ENCODE measurements at regions not wholly inside any gene's neighbourhood (a gene's known extent, or its start where the extent isn't known, plus 50 kb on each side); places are given as distances from the start of the nearest gene placed in this dataset.

DNA sequence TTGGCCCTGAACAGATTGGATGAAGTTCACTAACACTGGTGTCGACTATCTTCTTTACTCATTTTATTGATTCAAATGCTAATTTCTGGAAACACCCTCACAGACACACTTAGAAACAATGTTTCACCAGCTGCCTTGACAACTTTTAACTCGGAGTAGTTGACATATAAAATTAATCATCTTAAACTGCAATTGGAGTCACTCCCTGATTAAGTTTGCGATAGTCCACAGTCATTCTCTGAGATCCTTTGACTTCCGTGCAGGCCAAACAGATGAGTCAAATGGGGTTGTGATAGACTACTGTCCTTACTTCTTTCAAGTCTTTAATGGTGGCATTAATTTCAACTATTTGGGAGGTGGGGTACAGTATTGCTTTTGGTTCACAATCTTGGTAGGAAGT lies 114.4 kb upstream of the PCSK1 start (continued):
- TF ChIP-seq, protein P1, sequence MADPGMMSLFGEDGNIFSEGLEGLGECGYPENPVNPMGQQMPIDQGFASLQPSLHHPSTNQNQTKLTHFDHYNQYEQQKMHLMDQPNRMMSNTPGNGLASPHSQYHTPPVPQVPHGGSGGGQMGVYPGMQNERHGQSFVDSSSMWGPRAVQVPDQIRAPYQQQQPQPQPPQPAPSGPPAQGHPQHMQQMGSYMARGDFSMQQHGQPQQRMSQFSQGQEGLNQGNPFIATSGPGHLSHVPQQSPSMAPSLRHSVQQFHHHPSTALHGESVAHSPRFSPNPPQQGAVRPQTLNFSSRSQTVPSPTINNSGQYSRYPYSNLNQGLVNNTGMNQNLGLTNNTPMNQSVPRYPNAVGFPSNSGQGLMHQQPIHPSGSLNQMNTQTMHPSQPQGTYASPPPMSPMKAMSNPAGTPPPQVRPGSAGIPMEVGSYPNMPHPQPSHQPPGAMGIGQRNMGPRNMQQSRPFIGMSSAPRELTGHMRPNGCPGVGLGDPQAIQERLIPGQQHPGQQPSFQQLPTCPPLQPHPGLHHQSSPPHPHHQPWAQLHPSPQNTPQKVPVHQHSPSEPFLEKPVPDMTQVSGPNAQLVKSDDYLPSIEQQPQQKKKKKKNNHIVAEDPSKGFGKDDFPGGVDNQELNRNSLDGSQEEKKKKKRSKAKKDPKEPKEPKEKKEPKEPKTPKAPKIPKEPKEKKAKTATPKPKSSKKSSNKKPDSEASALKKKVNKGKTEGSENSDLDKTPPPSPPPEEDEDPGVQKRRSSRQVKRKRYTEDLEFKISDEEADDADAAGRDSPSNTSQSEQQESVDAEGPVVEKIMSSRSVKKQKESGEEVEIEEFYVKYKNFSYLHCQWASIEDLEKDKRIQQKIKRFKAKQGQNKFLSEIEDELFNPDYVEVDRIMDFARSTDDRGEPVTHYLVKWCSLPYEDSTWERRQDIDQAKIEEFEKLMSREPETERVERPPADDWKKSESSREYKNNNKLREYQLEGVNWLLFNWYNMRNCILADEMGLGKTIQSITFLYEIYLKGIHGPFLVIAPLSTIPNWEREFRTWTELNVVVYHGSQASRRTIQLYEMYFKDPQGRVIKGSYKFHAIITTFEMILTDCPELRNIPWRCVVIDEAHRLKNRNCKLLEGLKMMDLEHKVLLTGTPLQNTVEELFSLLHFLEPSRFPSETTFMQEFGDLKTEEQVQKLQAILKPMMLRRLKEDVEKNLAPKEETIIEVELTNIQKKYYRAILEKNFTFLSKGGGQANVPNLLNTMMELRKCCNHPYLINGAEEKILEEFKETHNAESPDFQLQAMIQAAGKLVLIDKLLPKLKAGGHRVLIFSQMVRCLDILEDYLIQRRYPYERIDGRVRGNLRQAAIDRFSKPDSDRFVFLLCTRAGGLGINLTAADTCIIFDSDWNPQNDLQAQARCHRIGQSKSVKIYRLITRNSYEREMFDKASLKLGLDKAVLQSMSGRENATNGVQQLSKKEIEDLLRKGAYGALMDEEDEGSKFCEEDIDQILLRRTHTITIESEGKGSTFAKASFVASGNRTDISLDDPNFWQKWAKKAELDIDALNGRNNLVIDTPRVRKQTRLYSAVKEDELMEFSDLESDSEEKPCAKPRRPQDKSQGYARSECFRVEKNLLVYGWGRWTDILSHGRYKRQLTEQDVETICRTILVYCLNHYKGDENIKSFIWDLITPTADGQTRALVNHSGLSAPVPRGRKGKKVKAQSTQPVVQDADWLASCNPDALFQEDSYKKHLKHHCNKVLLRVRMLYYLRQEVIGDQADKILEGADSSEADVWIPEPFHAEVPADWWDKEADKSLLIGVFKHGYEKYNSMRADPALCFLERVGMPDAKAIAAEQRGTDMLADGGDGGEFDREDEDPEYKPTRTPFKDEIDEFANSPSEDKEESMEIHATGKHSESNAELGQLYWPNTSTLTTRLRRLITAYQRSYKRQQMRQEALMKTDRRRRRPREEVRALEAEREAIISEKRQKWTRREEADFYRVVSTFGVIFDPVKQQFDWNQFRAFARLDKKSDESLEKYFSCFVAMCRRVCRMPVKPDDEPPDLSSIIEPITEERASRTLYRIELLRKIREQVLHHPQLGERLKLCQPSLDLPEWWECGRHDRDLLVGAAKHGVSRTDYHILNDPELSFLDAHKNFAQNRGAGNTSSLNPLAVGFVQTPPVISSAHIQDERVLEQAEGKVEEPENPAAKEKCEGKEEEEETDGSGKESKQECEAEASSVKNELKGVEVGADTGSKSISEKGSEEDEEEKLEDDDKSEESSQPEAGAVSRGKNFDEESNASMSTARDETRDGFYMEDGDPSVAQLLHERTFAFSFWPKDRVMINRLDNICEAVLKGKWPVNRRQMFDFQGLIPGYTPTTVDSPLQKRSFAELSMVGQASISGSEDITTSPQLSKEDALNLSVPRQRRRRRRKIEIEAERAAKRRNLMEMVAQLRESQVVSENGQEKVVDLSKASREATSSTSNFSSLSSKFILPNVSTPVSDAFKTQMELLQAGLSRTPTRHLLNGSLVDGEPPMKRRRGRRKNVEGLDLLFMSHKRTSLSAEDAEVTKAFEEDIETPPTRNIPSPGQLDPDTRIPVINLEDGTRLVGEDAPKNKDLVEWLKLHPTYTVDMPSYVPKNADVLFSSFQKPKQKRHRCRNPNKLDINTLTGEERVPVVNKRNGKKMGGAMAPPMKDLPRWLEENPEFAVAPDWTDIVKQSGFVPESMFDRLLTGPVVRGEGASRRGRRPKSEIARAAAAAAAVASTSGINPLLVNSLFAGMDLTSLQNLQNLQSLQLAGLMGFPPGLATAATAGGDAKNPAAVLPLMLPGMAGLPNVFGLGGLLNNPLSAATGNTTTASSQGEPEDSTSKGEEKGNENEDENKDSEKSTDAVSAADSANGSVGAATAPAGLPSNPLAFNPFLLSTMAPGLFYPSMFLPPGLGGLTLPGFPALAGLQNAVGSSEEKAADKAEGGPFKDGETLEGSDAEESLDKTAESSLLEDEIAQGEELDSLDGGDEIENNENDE (IDR thresholded peaks at IDR 0.05; ENCODE audit: insufficient replicate concordance, low read length), result no peak
- TF ChIP-seq RFX5 (IDR thresholded peaks at IDR 0.05; ENCODE audit: borderline replicate concordance, low read depth, low read length) (no peak), SRF (IDR thresholded peaks at IDR 0.05; ENCODE audit: low read depth, low read length) (no peak), POLR2AphosphoS5 (IDR thresholded peaks at IDR 0.05; ENCODE audit: low read depth, low read length) (no peak), SIN3A (conservative IDR thresholded peaks at IDR 0.05 in 1 of 2, IDR thresholded peaks at IDR 0.05 in 1 of 2; ENCODE audit: low read depth in 1 of 2, low read length in 2 of 2) (no peak), SAP30 (IDR thresholded peaks at IDR 0.05; ENCODE audit: insufficient read depth, insufficient replicate concordance, low read length) (no peak)
- TF ChIP-seq, protein P2, sequence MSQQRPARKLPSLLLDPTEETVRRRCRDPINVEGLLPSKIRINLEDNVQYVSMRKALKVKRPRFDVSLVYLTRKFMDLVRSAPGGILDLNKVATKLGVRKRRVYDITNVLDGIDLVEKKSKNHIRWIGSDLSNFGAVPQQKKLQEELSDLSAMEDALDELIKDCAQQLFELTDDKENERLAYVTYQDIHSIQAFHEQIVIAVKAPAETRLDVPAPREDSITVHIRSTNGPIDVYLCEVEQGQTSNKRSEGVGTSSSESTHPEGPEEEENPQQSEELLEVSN (IDR thresholded peaks at IDR 0.05), result no peak

All from H1 (cell line).